AG04450 (cell line): ENCODE measurements at regions not wholly inside any gene's neighbourhood (a gene's known extent, or its start where the extent isn't known, plus 50 kb on each side); places are given as distances from the start of the nearest gene placed in this dataset.

Experiments
- CTCF ChIA-PET: fragments of 300-600, 350-600 bp; formaldehyde crosslinking; extraction: SDS; loops from one replicate; lab custom pipeline; 2022; ENCODE audit warnings: antibody characterized with exemption, inconsistent platforms; lab: Charles Lee
- POLR2A ChIA-PET: fragments of 350-600 bp; formaldehyde crosslinking; extraction: SDS; loops from one replicate; lab custom pipeline; 2021; ENCODE audit warnings: antibody characterized with exemption, inconsistent platforms; lab: Yijun Ruan, JAX
- DNase-seq: peaks from one replicate; pipeline ENCODE4 v3.0.0-alpha.2; 2011; ENCODE audit warnings: low read depth, low spot score
- H3K27ac ChIP-seq: one replicate; pipeline ENCODE4 v1.5.1; 2012; ENCODE audit warnings: low read depth, low read length, control low read depth
- H3K27me3 ChIP-seq: one replicate; pipeline ENCODE4 v1.6.0; 2012; ENCODE audit warnings: low read length; ENCODE audit not compliant: control insufficient read depth, insufficient read depth
- H3K4me3 ChIP-seq: 2 replicates; pipeline ENCODE4 v1.5.1; 2011; ENCODE audit warnings: mild to moderate bottlenecking, low read depth, low read length, control low read depth
- H3K9me3 ChIP-seq: 2 replicates; pipeline ENCODE4 v1.5.1; 2012; ENCODE audit warnings: low read length; ENCODE audit not compliant: control insufficient read depth, insufficient read depth
- CTCF ChIP-seq: IDR thresholded peaks from 2 replicates; pipeline ENCODE4 v1.5.1; 2011; ENCODE audit warnings: low read depth, low read length, control low read depth, inconsistent platforms

GRCh38 chr20:4635781-4636180, 50.5 kb upstream of the PRNP start:
- CTCF ChIA-PET = interaction anchor here (0.6 kb wide), 1 partner anchor 75 kb away, joined by 4 read pairs; no protein-coding TSS in a partner anchor
- TF ChIP-seq CTCF = no peak

GRCh38 chr20:4635342-4635741, 50.9 kb upstream of the PRNP start:
- POLR2A ChIA-PET = no interaction called here
- H3K27me3 ChIP-seq = no peaks in the 10 kb centered on the region
- H3K4me3 ChIP-seq = no peak overlapping the region
- no peak for DNase-seq
- H3K9me3 ChIP-seq = no peaks in the 10 kb centered on the region
- H3K27ac ChIP-seq = no peak overlapping the region
- TF ChIP-seq CTCF = no peak
- CTCF ChIA-PET = interaction anchor here (0.6 kb wide), 1 partner anchor 76 kb away, joined by 4 read pairs; no protein-coding TSS in a partner anchor

More at GRCh38 chr20:4635781-4636180, 50.5 kb upstream of the PRNP start:
- Histone ChIP-seq H3K9me3 (no peaks in the 10 kb centered on the region), H3K27me3 (no peaks in the 10 kb centered on the region), H3K4me3 (no peak overlapping the region), H3K27ac (no peak overlapping the region)
- POLR2A ChIA-PET = no interaction called here
- DNase-seq = no peak

GRCh38 chr20:4633780-4634179, 52.5 kb upstream of the PRNP start:
- Histone ChIP-seq H3K9me3 (no peaks in the 10 kb centered on the region), H3K4me3 (no peak overlapping the region), H3K27me3 (no peaks in the 10 kb centered on the region), H3K27ac (peak overlapping the region; percentile 80)
- POLR2A ChIA-PET = interaction anchor here (0.7 to 1.8 kb wide), 5 partner anchors 31 to 408 kb away, joined by 3 to 10 read pairs (median 3); no protein-coding TSS in a partner anchor
- TF ChIP-seq CTCF = no peak
- CTCF ChIA-PET = interaction anchor here (1.3 kb wide), 1 partner anchor 26 kb away, joined by 4 read pairs; no protein-coding TSS in a partner anchor
- peak; percentile 81 for DNase-seq

- peak overlapping the region; percentile 80 for H3K27ac ChIP-seq
- POLR2A ChIA-PET = interaction anchor here (0.7 to 1.8 kb wide), 5 partner anchors 32 to 407 kb away, joined by 3 to 10 read pairs (median 3); no protein-coding TSS in a partner anchor
- H3K9me3 ChIP-seq = no peaks in the 10 kb centered on the region
- no peak for TF ChIP-seq CTCF
- H3K27me3 ChIP-seq = no peaks in the 10 kb centered on the region
- DNase-seq = peak; percentile 7
- H3K4me3 ChIP-seq = no peak overlapping the region
- CTCF ChIA-PET = interaction anchor here (1.3 kb wide), 1 partner anchor 26 kb away, joined by 4 read pairs; no protein-coding TSS in a partner anchor
These were observed 52.9 kb upstream of the PRNP start for GRCh38 chr20:4633379-4633778.

GRCh38 chr20:4632876-4633275, 53.4 kb upstream of the PRNP start:
- CTCF ChIA-PET = no interaction called here
- Histone ChIP-seq H3K27ac (peak overlapping the region; percentile 80), H3K9me3 (no peaks in the 10 kb centered on the region), H3K4me3 (no peak overlapping the region), H3K27me3 (no peaks in the 10 kb centered on the region)
- POLR2A ChIA-PET = interaction anchor here (0.8 to 1.6 kb wide), 3 partner anchors 32 to 407 kb away, joined by 3 to 10 read pairs (median 3); no protein-coding TSS in a partner anchor
- DNase-seq = no peak
- TF ChIP-seq CTCF = no peak
